WTC11 (cell line): ENCODE measurements at regions not wholly inside any gene's neighbourhood (a gene's known extent, or its start where the extent isn't known, plus 50 kb on each side); places are given as distances from the start of the nearest gene placed in this dataset.

Experiments
- ARID4B ChIP-seq: sonication (generic); formaldehyde crosslinking; IDR thresholded peaks from 2 replicates; pipeline ENCODE4 v1.8.0; 2023; ENCODE audit warnings: missing genetic modification reagents, mild to moderate bottlenecking, borderline replicate concordance
- CREB1 ChIP-seq: sonication (generic); formaldehyde crosslinking; IDR thresholded peaks from 2 replicates; pipeline ENCODE4 v1.8.0; 2023; ENCODE audit warnings: mild to moderate bottlenecking, missing genetic modification reagents
- CTCF ChIP-seq: fragments of 200-600 bp; IDR thresholded peaks from 2 replicates; pipeline ENCODE4 v1.8.0; 2022; ENCODE audit warnings: antibody characterized with exemption
- E2F1 ChIP-seq: sonication (generic); formaldehyde crosslinking; IDR thresholded peaks from 2 replicates; pipeline ENCODE4 v1.8.0; 2022; ENCODE audit warnings: mild to moderate bottlenecking, missing genetic modification reagents
- MAX ChIP-seq: sonication (generic); formaldehyde crosslinking; IDR thresholded peaks from 2 replicates; pipeline ENCODE4 v1.8.0; 2022; ENCODE audit warnings: mild to moderate bottlenecking, missing genetic modification reagents
- NR1H2 ChIP-seq: sonication (generic); formaldehyde crosslinking; IDR thresholded peaks from 2 replicates; pipeline ENCODE4 v1.9.0; 2021; ENCODE audit warnings: mild to moderate bottlenecking, moderate library complexity, missing genetic modification reagents
- USF2 ChIP-seq: sonication (generic); formaldehyde crosslinking; IDR thresholded peaks from 2 replicates; pipeline ENCODE4 v1.8.1; 2023; ENCODE audit warnings: mild to moderate bottlenecking, missing genetic modification reagents, moderate library complexity
- ZBTB21 ChIP-seq: sonication (generic); formaldehyde crosslinking; IDR thresholded peaks from 2 replicates; pipeline ENCODE4 v1.8.1; 2023; ENCODE audit warnings: mild to moderate bottlenecking, missing genetic modification reagents, borderline replicate concordance
- ZNF232 ChIP-seq: sonication (generic); formaldehyde crosslinking; IDR thresholded peaks from 2 replicates; pipeline ENCODE4 v1.8.0; 2022; ENCODE audit warnings: mild to moderate bottlenecking, missing genetic modification reagents
- ZNF396 ChIP-seq: fragments of 250-450 bp; sonication (Bioruptor Pico); IDR thresholded peaks from 2 replicates; pipeline ENCODE4 v1.8.0; 2021; ENCODE audit warnings: mild to moderate bottlenecking, moderate library complexity, borderline replicate concordance
- ZSCAN18 ChIP-seq: fragments of 250-450 bp; sonication (Bioruptor Pico); IDR thresholded peaks from 2 replicates; pipeline ENCODE4 v2.1.2; 2022; ENCODE audit warnings: mild to moderate bottlenecking, moderate library complexity
- TF ChIP-seq, protein P1 (sequence below): fragments of 250-450 bp; sonication (Bioruptor Pico); IDR thresholded peaks from 2 replicates; pipeline ENCODE4 v1.8.0; 2021; ENCODE audit warnings: mild to moderate bottlenecking
- TF ChIP-seq, protein P2 (sequence below): sonication (generic); formaldehyde crosslinking; IDR thresholded peaks from 2 replicates; pipeline ENCODE4 v1.8.1; 2023; ENCODE audit warnings: mild to moderate bottlenecking, moderate library complexity, missing genetic modification reagents

GRCh38 chr3:104070906-104071305 is 1295.8 kb upstream of the ALCAM start:
- TF ChIP-seq CTCF (no peak), ZNF232 (no peak), CREB1 (no peak), ZBTB21 (no peak), ARID4B (CRISPR knock-in tag) (no peak), ZSCAN18 (CRISPR knock-in tag) (no peak), MAX (CRISPR knock-in tag) (no peak), E2F1 (CRISPR knock-in tag) (no peak), NR1H2 (CRISPR knock-in tag) (no peak), USF2 (CRISPR knock-in tag) (no peak), ZNF396 (no peak)
- TF ChIP-seq, protein P1, sequence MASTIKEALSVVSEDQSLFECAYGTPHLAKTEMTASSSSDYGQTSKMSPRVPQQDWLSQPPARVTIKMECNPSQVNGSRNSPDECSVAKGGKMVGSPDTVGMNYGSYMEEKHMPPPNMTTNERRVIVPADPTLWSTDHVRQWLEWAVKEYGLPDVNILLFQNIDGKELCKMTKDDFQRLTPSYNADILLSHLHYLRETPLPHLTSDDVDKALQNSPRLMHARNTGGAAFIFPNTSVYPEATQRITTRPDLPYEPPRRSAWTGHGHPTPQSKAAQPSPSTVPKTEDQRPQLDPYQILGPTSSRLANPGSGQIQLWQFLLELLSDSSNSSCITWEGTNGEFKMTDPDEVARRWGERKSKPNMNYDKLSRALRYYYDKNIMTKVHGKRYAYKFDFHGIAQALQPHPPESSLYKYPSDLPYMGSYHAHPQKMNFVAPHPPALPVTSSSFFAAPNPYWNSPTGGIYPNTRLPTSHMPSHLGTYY, result no peak
- TF ChIP-seq, protein P2, sequence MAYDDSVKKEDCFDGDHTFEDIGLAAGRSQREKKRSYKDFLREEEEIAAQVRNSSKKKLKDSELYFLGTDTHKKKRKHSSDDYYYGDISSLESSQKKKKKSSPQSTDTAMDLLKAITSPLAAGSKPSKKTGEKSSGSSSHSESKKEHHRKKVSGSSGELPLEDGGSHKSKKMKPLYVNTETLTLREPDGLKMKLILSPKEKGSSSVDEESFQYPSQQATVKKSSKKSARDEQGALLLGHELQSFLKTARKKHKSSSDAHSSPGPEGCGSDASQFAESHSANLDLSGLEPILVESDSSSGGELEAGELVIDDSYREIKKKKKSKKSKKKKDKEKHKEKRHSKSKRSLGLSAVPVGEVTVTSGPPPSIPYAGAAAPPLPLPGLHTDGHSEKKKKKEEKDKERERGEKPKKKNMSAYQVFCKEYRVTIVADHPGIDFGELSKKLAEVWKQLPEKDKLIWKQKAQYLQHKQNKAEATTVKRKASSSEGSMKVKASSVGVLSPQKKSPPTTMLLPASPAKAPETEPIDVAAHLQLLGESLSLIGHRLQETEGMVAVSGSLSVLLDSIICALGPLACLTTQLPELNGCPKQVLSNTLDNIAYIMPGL (CRISPR knock-in tag), result no peak
